H9 (cell line): ENCODE measurements at regions not wholly inside any gene's neighbourhood (a gene's known extent, or its start where the extent isn't known, plus 50 kb on each side); places are given as distances from the start of the nearest gene placed in this dataset.

Experiments
- DNase-seq: peaks from one replicate; pipeline ENCODE4 v3.0.0-alpha.2; 2017
- H2AFZ ChIP-seq: one replicate; pipeline ENCODE4 v1.6.1; 2013; ENCODE audit warnings: mild to moderate bottlenecking, low read length, control low read depth, moderate library complexity
- H2AK5ac ChIP-seq: 2 replicates; pipeline ENCODE4 v1.6.1; 2013; ENCODE audit warnings: low read length, control low read depth, mixed read lengths; ENCODE audit not compliant: insufficient read length
- H2BK120ac ChIP-seq: one replicate; pipeline ENCODE4 v1.6.1; 2013; ENCODE audit warnings: low read depth, mild to moderate bottlenecking, low read length, control low read depth, inconsistent platforms; ENCODE audit not compliant: poor library complexity, severe bottlenecking
- H2BK12ac ChIP-seq: 2 replicates; pipeline ENCODE4 v1.6.1; 2013; ENCODE audit warnings: low read length, control low read depth, mixed read lengths, low read depth; ENCODE audit not compliant: insufficient read length
- H2BK15ac ChIP-seq: 2 replicates; pipeline ENCODE4 v1.6.1; 2013; ENCODE audit warnings: low read depth, low read length, control low read depth
- H2BK20ac ChIP-seq: one replicate; pipeline ENCODE4 v1.6.1; 2013; ENCODE audit warnings: low read depth, mild to moderate bottlenecking, low read length, control low read depth, inconsistent platforms; ENCODE audit not compliant: poor library complexity, severe bottlenecking
- H2BK5ac ChIP-seq: 2 replicates; pipeline ENCODE4 v1.6.1; 2013; ENCODE audit warnings: low read length, control low read depth, mixed read lengths; ENCODE audit not compliant: insufficient read length
- H3K14ac ChIP-seq: 2 replicates; pipeline ENCODE4 v1.6.1; 2013; ENCODE audit warnings: low read length, control low read depth; ENCODE audit not compliant: insufficient read depth
- H3K18ac ChIP-seq: 2 replicates; pipeline ENCODE4 v1.6.1; 2013; ENCODE audit warnings: low read depth, mild to moderate bottlenecking, mixed read lengths, low read length, control low read depth; ENCODE audit not compliant: insufficient read length
- H3K23ac ChIP-seq: 2 replicates; pipeline ENCODE4 v1.6.1; 2013; ENCODE audit warnings: low read length, control low read depth, mixed read lengths, low read depth; ENCODE audit not compliant: insufficient read length
- H3K23me2 ChIP-seq: 2 replicates; pipeline ENCODE4 v1.6.1; 2013; ENCODE audit warnings: low read depth, mild to moderate bottlenecking, mixed read lengths, low read length, control low read depth; ENCODE audit not compliant: insufficient read length, poor library complexity, severe bottlenecking
- H3K27ac ChIP-seq: 2 replicates; pipeline ENCODE4 v1.5.1; 2013; ENCODE audit warnings: low read length, control low read depth, mixed read lengths, low read depth; ENCODE audit not compliant: insufficient read length
- H3K27me3 ChIP-seq: 2 replicates; pipeline ENCODE4 v1.6.1; 2013; ENCODE audit warnings: low read length, control low read depth, inconsistent platforms; ENCODE audit not compliant: insufficient read depth
- H3K4ac ChIP-seq: 2 replicates; pipeline ENCODE4 v1.6.1; 2013; ENCODE audit warnings: low read depth, mild to moderate bottlenecking, control low read depth, inconsistent platforms, low read length, moderate library complexity
- H3K4me1 ChIP-seq: 2 replicates; pipeline ENCODE4 v1.6.1; 2013; ENCODE audit warnings: low read length, control low read depth, inconsistent platforms; ENCODE audit not compliant: insufficient read depth
- H3K4me2 ChIP-seq: 2 replicates; pipeline ENCODE4 v1.6.1; 2013; ENCODE audit warnings: low read length, control low read depth, mixed read lengths; ENCODE audit not compliant: insufficient read length, insufficient read depth
- H3K56ac ChIP-seq: 2 replicates; pipeline ENCODE4 v1.6.1; 2013; ENCODE audit warnings: low read depth, mild to moderate bottlenecking, mixed read lengths, low read length, control low read depth; ENCODE audit not compliant: insufficient read length
- H3K79me1 ChIP-seq: 2 replicates; pipeline ENCODE4 v1.6.1; 2013; ENCODE audit warnings: low read depth, mild to moderate bottlenecking, moderate library complexity, low read length, control low read depth, inconsistent platforms; ENCODE audit not compliant: insufficient read depth, poor library complexity, severe bottlenecking
- H3K79me2 ChIP-seq: 2 replicates; pipeline ENCODE4 v1.6.1; 2013; ENCODE audit warnings: low read length, control low read depth, inconsistent platforms; ENCODE audit not compliant: insufficient read depth
- H3K9ac ChIP-seq: 2 replicates; pipeline ENCODE4 v1.6.1; 2013; ENCODE audit warnings: low read length, control low read depth, mixed read lengths; ENCODE audit not compliant: insufficient read length; ENCODE audit errors: extremely low read depth
- H3K9me3 ChIP-seq: one replicate; pipeline ENCODE4 v1.6.1; 2013; ENCODE audit warnings: low read depth, low read length, inconsistent platforms; ENCODE audit not compliant: control insufficient read depth
- H3T11ph ChIP-seq: one replicate; pipeline ENCODE4 v1.6.1; 2013; ENCODE audit warnings: mild to moderate bottlenecking, low read length, control low read depth, inconsistent platforms
- H4K20me1 ChIP-seq: one replicate; pipeline ENCODE4 v1.6.1; 2013; ENCODE audit not compliant: control insufficient read depth, insufficient read length, insufficient read depth
- H4K5ac ChIP-seq: 2 replicates; pipeline ENCODE4 v1.6.1; 2013; ENCODE audit warnings: low read depth, mild to moderate bottlenecking, mixed read lengths, low read length, control low read depth; ENCODE audit not compliant: insufficient read length
- H4K8ac ChIP-seq: replicated peaks from 2 replicates; pipeline ENCODE4 v1.6.1; 2013; ENCODE audit warnings: low read length, control low read depth, mixed read lengths, low read depth; ENCODE audit not compliant: insufficient read length
- H4K91ac ChIP-seq: 2 replicates; pipeline ENCODE4 v1.6.1; 2013; ENCODE audit warnings: low read depth, mild to moderate bottlenecking, moderate library complexity, mixed read lengths, low read length, control low read depth; ENCODE audit not compliant: insufficient read length
- H3K27ac Mint-ChIP-seq, 3 experiments: 2 replicates in 2 of 3; 3 replicates in 1 of 3; pipeline ENCODE4 v1.8.0; 2020 to 2021; ENCODE audit warnings: mixed read lengths in 3 of 3, mild to moderate bottlenecking in 1 of 3, moderate library complexity in 1 of 3
- H3K27me3 Mint-ChIP-seq: 2 replicates; pipeline ENCODE4 v1.8.0; 2021; ENCODE audit warnings: low read depth, mild to moderate bottlenecking, moderate library complexity, mixed read lengths
- H3K36me3 Mint-ChIP-seq, 3 experiments: 2 replicates in 2 of 3; 3 replicates in 1 of 3; pipeline ENCODE4 v1.8.0; 2020 to 2021; ENCODE audit warnings: low read depth in 3 of 3, mixed read lengths in 3 of 3; ENCODE audit not compliant: insufficient read depth in 1 of 3
- H3K4me1 Mint-ChIP-seq, 2 experiments: 2 replicates each; pipeline ENCODE4 v1.8.0; 2020; ENCODE audit warnings: mixed read lengths in 2 of 2
- H3K4me3 Mint-ChIP-seq, 2 experiments: 2 replicates in 1 of 2; 3 replicates in 1 of 2; pipeline ENCODE4 v1.8.0; 2020 to 2021; ENCODE audit warnings: mild to moderate bottlenecking in 2 of 2, mixed read lengths in 2 of 2, moderate library complexity in 1 of 2
- H3K9me3 Mint-ChIP-seq, 2 experiments: 2 replicates in 1 of 2; 3 replicates in 1 of 2; pipeline ENCODE4 v1.8.0; 2020; ENCODE audit warnings: mild to moderate bottlenecking in 2 of 2, mixed read lengths in 2 of 2, moderate library complexity in 1 of 2
- CTCF ChIP-seq: fragments of 200-600 bp; sonication (generic); conservative IDR thresholded peaks from 3 replicates; pipeline ENCODE4 v1.8.0; 2021; ENCODE audit warnings: antibody characterized with exemption, mild to moderate bottlenecking
- WGBS: extraction: QIAGEN DNeasy Blood & Tissue Kit; methylation state at CpG from one replicate; pipeline ENCODE4 v1.1.7; 2013; ENCODE audit warnings: missing lambda C conversion rate, low lambda C conversion rate, mixed read lengths; ENCODE audit not compliant: insufficient read length; ENCODE audit errors: extremely low coverage; 5-methylcytosine and 5-hydroxymethylcytosine counted together

GRCh38 chr14:83614956-83615355 is 1915.0 kb upstream of the FLRT2 start:
- DNase-seq, result no peak
- Histone ChIP-seq H2BK120ac (no peak overlapping the region), H3K14ac (no peak overlapping the region), H2AFZ (no peak overlapping the region), H3K9ac (no peak overlapping the region), H3K4ac (no peak overlapping the region), H3K79me1 (no peaks in the 10 kb centered on the region), H3K79me2 (no peaks in the 10 kb centered on the region), H4K20me1 (no peaks in the 10 kb centered on the region), H2BK12ac (no peak overlapping the region), H2BK15ac (no peak overlapping the region), H4K5ac (no peak overlapping the region), H3K4me1 (no peaks in the 10 kb centered on the region), H3T11ph (no peak overlapping the region), H3K23ac (no peak overlapping the region), H4K91ac (no peak overlapping the region), H2AK5ac (no peak overlapping the region), H2BK20ac (no peak overlapping the region), H3K56ac (no peak overlapping the region), H3K27ac (no peak overlapping the region), H3K18ac (no peak overlapping the region), H3K9me3 (no peaks in the 10 kb centered on the region), H2BK5ac (no peak overlapping the region), H3K27me3 (no peaks in the 10 kb centered on the region), H4K8ac (no peak overlapping the region), H3K4me2 (no peak overlapping the region), H3K23me2 (no peaks in the 10 kb centered on the region)
- H3K4me1 Mint-ChIP-seq, result peaks cover 4 to 7% of the 10 kb centered on the region in 2 experiments; a peak in 3 of 4 replicates
- H3K27me3 Mint-ChIP-seq, result no peaks in the 10 kb centered on the region
- WGBS, result no CpG with 5 or more reads among the region's 5 CpGs
- H3K27ac Mint-ChIP-seq, result no peak overlapping the region; a peak in 1 of 7 replicates
- H3K36me3 Mint-ChIP-seq, result no peaks in the 10 kb centered on the region
- TF ChIP-seq CTCF, result no peak
- H3K4me3 Mint-ChIP-seq, result no peak overlapping the region
- 0 out of 5 replicates have a peak, but pooled peaks cover 0 to 1% of the 10 kb centered on the region in 2 experiments for H3K9me3 Mint-ChIP-seq
